ENCODE measurements at regions not wholly inside any gene's neighbourhood (a gene's known extent, or its start where the extent isn't known, plus 50 kb on each side); places are given as distances from the start of the nearest gene placed in this dataset.

- TF ChIP-seq ZNF280D (tag by site-specific recombination; IDR thresholded peaks at IDR 0.05): no peak
- no peak for TF ChIP-seq ZNF776 (tag by site-specific recombination; IDR thresholded peaks at IDR 0.05; ENCODE audit: borderline replicate concordance)
- no peak for TF ChIP-seq ZBTB7A (tag by site-specific recombination; IDR thresholded peaks at IDR 0.05; ENCODE audit: low read depth)
- TF ChIP-seq, protein P1, sequence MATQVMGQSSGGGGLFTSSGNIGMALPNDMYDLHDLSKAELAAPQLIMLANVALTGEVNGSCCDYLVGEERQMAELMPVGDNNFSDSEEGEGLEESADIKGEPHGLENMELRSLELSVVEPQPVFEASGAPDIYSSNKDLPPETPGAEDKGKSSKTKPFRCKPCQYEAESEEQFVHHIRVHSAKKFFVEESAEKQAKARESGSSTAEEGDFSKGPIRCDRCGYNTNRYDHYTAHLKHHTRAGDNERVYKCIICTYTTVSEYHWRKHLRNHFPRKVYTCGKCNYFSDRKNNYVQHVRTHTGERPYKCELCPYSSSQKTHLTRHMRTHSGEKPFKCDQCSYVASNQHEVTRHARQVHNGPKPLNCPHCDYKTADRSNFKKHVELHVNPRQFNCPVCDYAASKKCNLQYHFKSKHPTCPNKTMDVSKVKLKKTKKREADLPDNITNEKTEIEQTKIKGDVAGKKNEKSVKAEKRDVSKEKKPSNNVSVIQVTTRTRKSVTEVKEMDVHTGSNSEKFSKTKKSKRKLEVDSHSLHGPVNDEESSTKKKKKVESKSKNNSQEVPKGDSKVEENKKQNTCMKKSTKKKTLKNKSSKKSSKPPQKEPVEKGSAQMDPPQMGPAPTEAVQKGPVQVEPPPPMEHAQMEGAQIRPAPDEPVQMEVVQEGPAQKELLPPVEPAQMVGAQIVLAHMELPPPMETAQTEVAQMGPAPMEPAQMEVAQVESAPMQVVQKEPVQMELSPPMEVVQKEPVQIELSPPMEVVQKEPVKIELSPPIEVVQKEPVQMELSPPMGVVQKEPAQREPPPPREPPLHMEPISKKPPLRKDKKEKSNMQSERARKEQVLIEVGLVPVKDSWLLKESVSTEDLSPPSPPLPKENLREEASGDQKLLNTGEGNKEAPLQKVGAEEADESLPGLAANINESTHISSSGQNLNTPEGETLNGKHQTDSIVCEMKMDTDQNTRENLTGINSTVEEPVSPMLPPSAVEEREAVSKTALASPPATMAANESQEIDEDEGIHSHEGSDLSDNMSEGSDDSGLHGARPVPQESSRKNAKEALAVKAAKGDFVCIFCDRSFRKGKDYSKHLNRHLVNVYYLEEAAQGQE (tag by site-specific recombination; IDR thresholded peaks at IDR 0.05): no peak
- no peak for TF ChIP-seq TCF7L2 (IDR thresholded peaks at IDR 0.05; ENCODE audit: borderline replicate concordance, low read depth, low read length)
- no peak for TF ChIP-seq ZNF76 (tag by site-specific recombination; IDR thresholded peaks at IDR 0.05; ENCODE audit: borderline replicate concordance, low read depth)
- TF ChIP-seq MZF1 (tag by site-specific recombination; IDR thresholded peaks at IDR 0.05; ENCODE audit: borderline replicate concordance): no peak
- TF ChIP-seq ZNF202 (tag by site-specific recombination; IDR thresholded peaks at IDR 0.05; ENCODE audit: borderline replicate concordance): no peak
- TF ChIP-seq CTCF (tag by site-specific recombination; IDR thresholded peaks at IDR 0.05): no peak
- no peak for TF ChIP-seq ZNF544 (tag by site-specific recombination; IDR thresholded peaks at IDR 0.05)
Observed at GRCh38 chr1:215397843-215398242, 169.3 kb upstream of the KCTD3 start.

Data from HEK293 (cell line).